SK-N-SH (cell line): ENCODE measurements at regions not wholly inside any gene's neighbourhood (a gene's known extent, or its start where the extent isn't known, plus 50 kb on each side); places are given as distances from the start of the nearest gene placed in this dataset.

Experiments used
- CTCF ChIA-PET: fragments of 300-600, 350-600 bp; formaldehyde crosslinking; extraction: SDS; loops from one replicate; lab custom pipeline; 2021; lab: Yijun Ruan, JAX
- POLR2A ChIA-PET: fragments of 350-600 bp; sonication (Branson Sonifier 250); formaldehyde crosslinking; extraction: SDS; loops from one replicate; lab custom pipeline; 2020; ENCODE audit warnings: antibody characterized with exemption, inconsistent platforms; lab: Yijun Ruan, JAX
- DNase-seq: peaks from one replicate; pipeline ENCODE4 v3.0.0; 2012
- H2AFZ ChIP-seq: fragments of 200-600 bp; sonication (generic); 2 replicates; pipeline ENCODE4 v1.8.1; 2016; ENCODE audit warnings: antibody characterized with exemption, mild to moderate bottlenecking, low read depth
- H3F3A ChIP-seq: fragments of 200-600 bp; sonication (generic); replicated peaks from 2 replicates; pipeline ENCODE3; 2016; ENCODE audit warnings: antibody characterized with exemption, mild to moderate bottlenecking; ENCODE audit not compliant: insufficient read depth
- H3K27ac ChIP-seq, 2 experiments: fragments of 200-500 bp in 1 of 2; fragments of 200-600 bp in 1 of 2; sonication (Bioruptor generic) in 1 of 2; sonication (generic), shearing (Covaris generic) in 1 of 2; 2 replicates each; pipeline versions ENCODE4 v1.5.1 to v1.6.1; 2014 to 2016; ENCODE audit warnings: low read depth in 2 of 2, inconsistent platforms in 1 of 2, low read length in 1 of 2, mild to moderate bottlenecking in 1 of 2, mixed read lengths in 1 of 2
- H3K27me3 ChIP-seq: fragments of 200-600 bp; sonication (generic), shearing (Covaris generic); 2 replicates; pipeline ENCODE4 v1.6.1; 2016; ENCODE audit warnings: mixed run types; ENCODE audit not compliant: insufficient read depth
- H3K36me3 ChIP-seq, 2 experiments: fragments of 200-500 bp in 1 of 2; fragments of 200-600 bp in 1 of 2; sonication (Bioruptor generic) in 1 of 2; sonication (generic) in 1 of 2; replicated peaks in 1 of 2; 2 replicates each; pipeline versions ENCODE3 to v1.5.1; 2014 to 2016; ENCODE audit warnings: low read length in 1 of 2, mild to moderate bottlenecking in 1 of 2; ENCODE audit not compliant: insufficient read depth in 2 of 2, control insufficient read depth in 1 of 2
- H3K4me1 ChIP-seq, 2 experiments: fragments of 200-500 bp in 1 of 2; fragments of 200-600 bp in 1 of 2; sonication (Bioruptor generic) in 1 of 2; sonication (generic), shearing (Covaris generic) in 1 of 2; 2 replicates each; pipeline versions ENCODE4 v1.5.1 to v1.6.1; 2014 to 2016; ENCODE audit warnings: low read depth in 1 of 2, low read length in 1 of 2, mixed run types in 1 of 2; ENCODE audit not compliant: insufficient read depth in 2 of 2, control insufficient read depth in 1 of 2
- H3K4me2 ChIP-seq: fragments of 200-600 bp; sonication (generic), shearing (Covaris generic); 2 replicates; pipeline ENCODE4 v1.6.1; 2017; ENCODE audit warnings: mixed run types
- H3K4me3 ChIP-seq, 2 experiments: fragments of 200-500 bp in 1 of 2; fragments of 200-600 bp in 1 of 2; sonication (Bioruptor generic) in 1 of 2; sonication (generic), shearing (Covaris generic) in 1 of 2; 2 replicates each; pipeline versions ENCODE4 v1.5.1 to v1.8.1; 2014 to 2016; ENCODE audit warnings: low read depth in 2 of 2, inconsistent platforms in 1 of 2, low read length in 1 of 2, mild to moderate bottlenecking in 1 of 2, mixed read lengths in 1 of 2, moderate library complexity in 1 of 2
- H3K79me2 ChIP-seq: fragments of 200-600 bp; sonication (generic); 2 replicates; pipeline ENCODE4 v1.8.1; 2017; ENCODE audit warnings: mild to moderate bottlenecking; ENCODE audit not compliant: insufficient read depth
- H3K9ac ChIP-seq: fragments of 200-600 bp; sonication (generic); 2 replicates; pipeline ENCODE4 v1.6.1; 2017; ENCODE audit warnings: mixed run types
- H3K9me2 ChIP-seq: fragments of 200-600 bp; sonication (generic); 2 replicates; pipeline ENCODE4 v1.6.1; 2017; ENCODE audit warnings: mixed run types
- H3K9me3 ChIP-seq: fragments of 200-600 bp; sonication (generic); 2 replicates; pipeline ENCODE4 v1.6.1; 2017; ENCODE audit warnings: mixed run types, mild to moderate bottlenecking, moderate library complexity
- H4K20me1 ChIP-seq: fragments of 200-600 bp; sonication (generic); 2 replicates; pipeline ENCODE4 v1.6.1; 2017; ENCODE audit warnings: mild to moderate bottlenecking, mixed run types; ENCODE audit not compliant: insufficient read depth
- CHD2 ChIP-seq: fragments of 150-350 bp; IDR thresholded peaks from 2 replicates; pipeline ENCODE4 v1.6.1; 2018; ENCODE audit warnings: low read length; ENCODE audit not compliant: partially characterized antibody
- EP300 ChIP-seq, 2 experiments: IDR thresholded peaks; 2 replicates each; pipeline versions ENCODE4 v1.4.0 to v1.6.1; 2012; ENCODE audit warnings: borderline replicate concordance in 1 of 2, low read depth in 1 of 2, low read length in 1 of 2
- EZH2phosphoT487 ChIP-seq: fragments of 200-600 bp; sonication (generic); IDR thresholded peaks from 2 replicates; pipeline ENCODE4 v1.6.1; 2017; ENCODE audit warnings: low read depth, mixed run types, mild to moderate bottlenecking, antibody characterized with exemption, moderate library complexity, borderline replicate concordance
- FOSL2 ChIP-seq: IDR thresholded peaks from 2 replicates; pipeline ENCODE4 v1.4.0; 2012; ENCODE audit warnings: low read depth, mild to moderate bottlenecking, moderate library complexity, borderline replicate concordance
- MEF2A ChIP-seq: IDR thresholded peaks from 2 replicates; pipeline ENCODE4 v1.4.0; 2012; ENCODE audit warnings: low read depth, borderline replicate concordance
- RAD21 ChIP-seq: IDR thresholded peaks from 2 replicates; pipeline ENCODE4 v1.6.1; 2012; ENCODE audit warnings: mild to moderate bottlenecking, low read length
- RFX5 ChIP-seq: IDR thresholded peaks from 2 replicates; pipeline ENCODE4 v1.6.1; 2012; ENCODE audit warnings: mild to moderate bottlenecking, improper control_type of control experiment, low read length
- TAF1 ChIP-seq: IDR thresholded peaks from 2 replicates; pipeline ENCODE4 v1.6.1; 2012; ENCODE audit warnings: low read depth, mild to moderate bottlenecking, low read length, moderate library complexity, borderline replicate concordance
- TCF12 ChIP-seq: IDR thresholded peaks from 2 replicates; pipeline ENCODE4 v1.4.0; 2012
- TEAD4 ChIP-seq: IDR thresholded peaks from 2 replicates; pipeline ENCODE4 v1.4.0; 2012; ENCODE audit warnings: mild to moderate bottlenecking, borderline replicate concordance; ENCODE audit not compliant: insufficient read depth
- YY1 ChIP-seq: IDR thresholded peaks from 2 replicates; pipeline ENCODE4 v1.4.0; 2012; ENCODE audit warnings: low read depth, mild to moderate bottlenecking
- WGBS: methylation state at CpG from one replicate; pipeline ENCODE4 v1.1.6; 2017; ENCODE audit warnings: low lambda C conversion rate; 5-methylcytosine and 5-hydroxymethylcytosine counted together
- TF ChIP-seq, protein P1 (sequence below): IDR thresholded peaks from 2 replicates; pipeline ENCODE4 v1.6.1; 2012; ENCODE audit warnings: mild to moderate bottlenecking, low read depth, low read length, moderate library complexity
- TF ChIP-seq, protein P2 (sequence below): fragments of 200-600 bp; sonication (generic); IDR thresholded peaks from 2 replicates; pipeline ENCODE4 v1.6.1; 2017; ENCODE audit warnings: antibody characterized with exemption, mild to moderate bottlenecking, moderate library complexity
- TF ChIP-seq, protein P3 (sequence below): IDR thresholded peaks from 2 replicates; pipeline ENCODE4; 2012

DNA sequence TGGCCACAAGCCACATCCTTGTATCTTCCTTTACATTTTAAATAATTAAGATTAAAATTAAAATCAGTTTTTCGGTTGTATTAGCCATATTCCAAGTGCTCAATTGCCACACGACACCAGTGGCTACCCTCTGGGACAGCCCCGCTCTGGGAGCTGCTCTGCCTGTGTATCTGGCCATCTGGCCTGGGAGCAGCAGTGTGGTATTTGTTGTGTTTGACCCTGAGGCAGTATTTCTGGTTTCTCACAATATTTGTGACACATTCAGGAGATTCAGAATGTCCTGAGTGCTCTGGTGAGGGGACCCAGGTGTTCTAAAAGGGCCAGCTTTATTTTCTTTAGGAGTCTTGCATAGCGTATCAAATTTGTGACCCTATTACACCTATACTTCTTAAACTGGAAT, 179.0 kb downstream of the SUCLA2 start:
- WGBS = 65% methylated on average over 3 of the region's 4 CpGs
- Histone ChIP-seq H3F3A (no peaks in the 10 kb centered on the region), H3K9ac (no peak overlapping the region), H3K27ac (no peak overlapping the region), H3K9me3 (no peaks in the 10 kb centered on the region), H3K4me3 (no peak overlapping the region), H3K4me2 (no peak overlapping the region), H4K20me1 (no peaks in the 10 kb centered on the region), H3K79me2 (no peaks in the 10 kb centered on the region), H3K4me1 (no peaks in the 10 kb centered on the region; a peak in 1 of 4 replicates), H3K9me2 (no peaks in the 10 kb centered on the region), H3K27me3 (no peaks in the 10 kb centered on the region), H3K36me3 (no peaks in the 10 kb centered on the region), H2AFZ (no peak overlapping the region)
- TF ChIP-seq RAD21 = no peak
- DNase-seq = no peak
- ChIA-PET POLR2A (no interaction called here), CTCF (no interaction called here)

DNA sequence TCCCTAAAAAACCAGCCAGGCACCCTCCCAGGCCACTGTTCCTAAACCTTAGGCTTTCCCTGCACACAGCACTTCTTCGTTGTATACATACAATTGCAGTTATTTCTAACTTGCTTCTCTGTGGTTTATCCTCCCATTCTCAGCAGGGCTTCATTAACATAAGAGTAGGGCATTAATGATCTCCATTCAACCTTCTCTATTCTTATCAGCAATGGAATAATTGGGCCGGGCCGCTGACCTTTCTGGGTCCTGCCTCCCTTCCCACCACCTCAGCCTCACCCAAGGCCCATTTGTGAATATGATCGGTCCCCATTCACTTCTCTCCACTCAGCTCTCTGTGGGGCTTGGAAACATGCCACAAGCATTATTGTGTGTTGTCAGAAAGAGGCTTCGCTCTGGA, 184.2 kb downstream of the SUCLA2 start:
- Histone ChIP-seq H3K4me3 (no peak overlapping the region), H4K20me1 (no peaks in the 10 kb centered on the region), H3K9ac (no peak overlapping the region), H3K36me3 (no peaks in the 10 kb centered on the region), H3K27me3 (no peaks in the 10 kb centered on the region), H3K4me1 (no peaks in the 10 kb centered on the region), H3K27ac (no peak overlapping the region), H3F3A (no peaks in the 10 kb centered on the region), H3K9me2 (no peaks in the 10 kb centered on the region), H2AFZ (no peak overlapping the region), H3K4me2 (no peak overlapping the region), H3K9me3 (no peaks in the 10 kb centered on the region), H3K79me2 (no peaks in the 10 kb centered on the region)
- WGBS = 57% methylated on average over 5 of the region's 5 CpGs
- ChIA-PET CTCF (no interaction called here), POLR2A (no interaction called here)
- TF ChIP-seq RAD21 = no peak
- TF ChIP-seq, protein P1, sequence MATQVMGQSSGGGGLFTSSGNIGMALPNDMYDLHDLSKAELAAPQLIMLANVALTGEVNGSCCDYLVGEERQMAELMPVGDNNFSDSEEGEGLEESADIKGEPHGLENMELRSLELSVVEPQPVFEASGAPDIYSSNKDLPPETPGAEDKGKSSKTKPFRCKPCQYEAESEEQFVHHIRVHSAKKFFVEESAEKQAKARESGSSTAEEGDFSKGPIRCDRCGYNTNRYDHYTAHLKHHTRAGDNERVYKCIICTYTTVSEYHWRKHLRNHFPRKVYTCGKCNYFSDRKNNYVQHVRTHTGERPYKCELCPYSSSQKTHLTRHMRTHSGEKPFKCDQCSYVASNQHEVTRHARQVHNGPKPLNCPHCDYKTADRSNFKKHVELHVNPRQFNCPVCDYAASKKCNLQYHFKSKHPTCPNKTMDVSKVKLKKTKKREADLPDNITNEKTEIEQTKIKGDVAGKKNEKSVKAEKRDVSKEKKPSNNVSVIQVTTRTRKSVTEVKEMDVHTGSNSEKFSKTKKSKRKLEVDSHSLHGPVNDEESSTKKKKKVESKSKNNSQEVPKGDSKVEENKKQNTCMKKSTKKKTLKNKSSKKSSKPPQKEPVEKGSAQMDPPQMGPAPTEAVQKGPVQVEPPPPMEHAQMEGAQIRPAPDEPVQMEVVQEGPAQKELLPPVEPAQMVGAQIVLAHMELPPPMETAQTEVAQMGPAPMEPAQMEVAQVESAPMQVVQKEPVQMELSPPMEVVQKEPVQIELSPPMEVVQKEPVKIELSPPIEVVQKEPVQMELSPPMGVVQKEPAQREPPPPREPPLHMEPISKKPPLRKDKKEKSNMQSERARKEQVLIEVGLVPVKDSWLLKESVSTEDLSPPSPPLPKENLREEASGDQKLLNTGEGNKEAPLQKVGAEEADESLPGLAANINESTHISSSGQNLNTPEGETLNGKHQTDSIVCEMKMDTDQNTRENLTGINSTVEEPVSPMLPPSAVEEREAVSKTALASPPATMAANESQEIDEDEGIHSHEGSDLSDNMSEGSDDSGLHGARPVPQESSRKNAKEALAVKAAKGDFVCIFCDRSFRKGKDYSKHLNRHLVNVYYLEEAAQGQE = no peak
- TF ChIP-seq, protein P2, sequence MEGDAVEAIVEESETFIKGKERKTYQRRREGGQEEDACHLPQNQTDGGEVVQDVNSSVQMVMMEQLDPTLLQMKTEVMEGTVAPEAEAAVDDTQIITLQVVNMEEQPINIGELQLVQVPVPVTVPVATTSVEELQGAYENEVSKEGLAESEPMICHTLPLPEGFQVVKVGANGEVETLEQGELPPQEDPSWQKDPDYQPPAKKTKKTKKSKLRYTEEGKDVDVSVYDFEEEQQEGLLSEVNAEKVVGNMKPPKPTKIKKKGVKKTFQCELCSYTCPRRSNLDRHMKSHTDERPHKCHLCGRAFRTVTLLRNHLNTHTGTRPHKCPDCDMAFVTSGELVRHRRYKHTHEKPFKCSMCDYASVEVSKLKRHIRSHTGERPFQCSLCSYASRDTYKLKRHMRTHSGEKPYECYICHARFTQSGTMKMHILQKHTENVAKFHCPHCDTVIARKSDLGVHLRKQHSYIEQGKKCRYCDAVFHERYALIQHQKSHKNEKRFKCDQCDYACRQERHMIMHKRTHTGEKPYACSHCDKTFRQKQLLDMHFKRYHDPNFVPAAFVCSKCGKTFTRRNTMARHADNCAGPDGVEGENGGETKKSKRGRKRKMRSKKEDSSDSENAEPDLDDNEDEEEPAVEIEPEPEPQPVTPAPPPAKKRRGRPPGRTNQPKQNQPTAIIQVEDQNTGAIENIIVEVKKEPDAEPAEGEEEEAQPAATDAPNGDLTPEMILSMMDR = no peak
- TF ChIP-seq TAF1 = no peak
- no peak for TF ChIP-seq RFX5
- no peak for TF ChIP-seq EP300 (IDR thresholded peaks at IDR 0.05; ENCODE audit: borderline replicate concordance in 1 of 2, low read depth in 1 of 2, low read length in 1 of 2)
- TF ChIP-seq, protein P3, sequence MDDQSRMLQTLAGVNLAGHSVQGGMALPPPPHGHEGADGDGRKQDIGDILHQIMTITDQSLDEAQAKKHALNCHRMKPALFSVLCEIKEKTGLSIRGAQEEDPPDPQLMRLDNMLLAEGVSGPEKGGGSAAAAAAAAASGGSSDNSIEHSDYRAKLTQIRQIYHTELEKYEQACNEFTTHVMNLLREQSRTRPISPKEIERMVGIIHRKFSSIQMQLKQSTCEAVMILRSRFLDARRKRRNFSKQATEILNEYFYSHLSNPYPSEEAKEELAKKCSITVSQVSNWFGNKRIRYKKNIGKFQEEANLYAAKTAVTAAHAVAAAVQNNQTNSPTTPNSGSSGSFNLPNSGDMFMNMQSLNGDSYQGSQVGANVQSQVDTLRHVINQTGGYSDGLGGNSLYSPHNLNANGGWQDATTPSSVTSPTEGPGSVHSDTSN = no peak
- TF ChIP-seq TCF12 = no peak
- TF ChIP-seq MEF2A = no peak
- no peak for TF ChIP-seq FOSL2
- TF ChIP-seq EZH2phosphoT487 = no peak
- no peak for TF ChIP-seq YY1
- no peak for TF ChIP-seq TEAD4
- no peak for TF ChIP-seq CHD2
- DNase-seq = no peak
